ENCODE measurements at regions not wholly inside any gene's neighbourhood (a gene's known extent, or its start where the extent isn't known, plus 50 kb on each side); places are given as distances from the start of the nearest gene placed in this dataset.

GRCh38 chrX:30373479-30373878 lies 64.3 kb upstream of the NR0B1 start:
- no peak for TF ChIP-seq CTCF (IDR thresholded peaks at IDR 0.05; ENCODE audit: borderline replicate concordance, extremely low read depth, insufficient read depth)
- no peak overlapping the region for H3K4me3 ChIP-seq (ENCODE audit: low read length in 3 of 3)

GRCh38 chrX:30364229-30364628 lies 55.0 kb upstream of the NR0B1 start:
- H3K9me3 ChIP-seq (ENCODE audit: control insufficient read depth in 2 of 3, insufficient read depth in 1 of 3, low read length in 3 of 3): no peaks in the 10 kb centered on the region
- peaks cover 3% of the 10 kb centered on the region for H3K27me3 ChIP-seq (ENCODE audit: control insufficient read depth, insufficient read depth, low read length)
- no peaks in the 10 kb centered on the region for H3K36me3 ChIP-seq (ENCODE audit: control insufficient read depth in 2 of 3, insufficient read depth in 3 of 3, low read length in 3 of 3)
- no peak overlapping the region for H3K27ac ChIP-seq (ENCODE audit: low read depth in 2 of 2, low read length in 2 of 2)
- FAIRE-seq (no peak), DNase-seq (peak in 2 of 5 donors; percentile 7 to 17)
- intact Hi-C loops (cut with DNase I): no loop called here
- TF ChIP-seq CTCF (IDR thresholded peaks at IDR 0.05; ENCODE audit: borderline replicate concordance, extremely low read depth, insufficient read depth): no peak
- H3K4me3 ChIP-seq (ENCODE audit: low read length in 3 of 3): no peak overlapping the region
- no peak overlapping the region for H3K9ac ChIP-seq (ENCODE audit: low read length in 3 of 3)
- H3K4me1 ChIP-seq (ENCODE audit: control insufficient read depth in 2 of 3, insufficient read depth in 2 of 3, low read depth in 1 of 3, low read length in 3 of 3): no peaks in the 10 kb centered on the region

More at GRCh38 chrX:30373479-30373878, 64.3 kb upstream of the NR0B1 start:
- intact Hi-C loops (cut with DNase I): no loop called here
- Histone ChIP-seq H3K4me1 (ENCODE audit: control insufficient read depth in 2 of 3, insufficient read depth in 2 of 3, low read depth in 1 of 3, low read length in 3 of 3) (no peaks in the 10 kb centered on the region), H3K27me3 (ENCODE audit: control insufficient read depth, insufficient read depth, low read length) (no peaks in the 10 kb centered on the region), H3K36me3 (ENCODE audit: control insufficient read depth in 2 of 3, insufficient read depth in 3 of 3, low read length in 3 of 3) (no peaks in the 10 kb centered on the region), H3K27ac (ENCODE audit: low read depth in 2 of 2, low read length in 2 of 2) (no peak overlapping the region), H3K9ac (ENCODE audit: low read length in 3 of 3) (no peak overlapping the region), H3K9me3 (ENCODE audit: control insufficient read depth in 2 of 3, insufficient read depth in 1 of 3, low read length in 3 of 3) (no peaks in the 10 kb centered on the region)
- FAIRE-seq (no peak), DNase-seq (no peak)

Measured in kidney (tissue), 13 donors.